ENCODE measurements at regions not wholly inside any gene's neighbourhood (a gene's known extent, or its start where the extent isn't known, plus 50 kb on each side); places are given as distances from the start of the nearest gene placed in this dataset.

DNA sequence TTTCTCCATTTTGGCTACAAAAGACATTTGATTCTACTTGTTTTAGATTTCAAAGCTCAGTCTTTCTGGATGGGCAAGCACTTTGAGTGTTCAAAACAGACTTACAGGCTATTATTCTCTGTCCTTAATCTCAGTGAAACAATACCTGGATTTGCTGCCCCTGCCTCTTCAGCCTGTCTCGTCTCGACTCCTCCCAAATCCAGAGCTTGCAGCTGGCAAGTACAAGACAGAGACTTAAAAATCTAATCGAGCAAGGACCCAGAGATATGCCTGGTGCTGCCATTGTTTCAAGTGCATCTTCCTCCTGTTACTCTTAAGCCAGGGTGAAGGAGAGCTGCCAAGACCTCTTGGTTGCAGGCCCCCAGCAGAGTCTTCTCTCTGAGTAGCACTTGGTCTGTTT lies 59.2 kb downstream of the LRRC30 start:
- no peak for TF ChIP-seq POLR2A (IDR thresholded peaks at IDR 0.05)
- TF ChIP-seq, protein P1, sequence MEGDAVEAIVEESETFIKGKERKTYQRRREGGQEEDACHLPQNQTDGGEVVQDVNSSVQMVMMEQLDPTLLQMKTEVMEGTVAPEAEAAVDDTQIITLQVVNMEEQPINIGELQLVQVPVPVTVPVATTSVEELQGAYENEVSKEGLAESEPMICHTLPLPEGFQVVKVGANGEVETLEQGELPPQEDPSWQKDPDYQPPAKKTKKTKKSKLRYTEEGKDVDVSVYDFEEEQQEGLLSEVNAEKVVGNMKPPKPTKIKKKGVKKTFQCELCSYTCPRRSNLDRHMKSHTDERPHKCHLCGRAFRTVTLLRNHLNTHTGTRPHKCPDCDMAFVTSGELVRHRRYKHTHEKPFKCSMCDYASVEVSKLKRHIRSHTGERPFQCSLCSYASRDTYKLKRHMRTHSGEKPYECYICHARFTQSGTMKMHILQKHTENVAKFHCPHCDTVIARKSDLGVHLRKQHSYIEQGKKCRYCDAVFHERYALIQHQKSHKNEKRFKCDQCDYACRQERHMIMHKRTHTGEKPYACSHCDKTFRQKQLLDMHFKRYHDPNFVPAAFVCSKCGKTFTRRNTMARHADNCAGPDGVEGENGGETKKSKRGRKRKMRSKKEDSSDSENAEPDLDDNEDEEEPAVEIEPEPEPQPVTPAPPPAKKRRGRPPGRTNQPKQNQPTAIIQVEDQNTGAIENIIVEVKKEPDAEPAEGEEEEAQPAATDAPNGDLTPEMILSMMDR (IDR thresholded peaks at IDR 0.05 in 4 of 5, conservative IDR thresholded peaks at IDR 0.05 in 1 of 5) = no peak
